ENCODE measurements at regions not wholly inside any gene's neighbourhood (a gene's known extent, or its start where the extent isn't known, plus 50 kb on each side); places are given as distances from the start of the nearest gene placed in this dataset.

DNA sequence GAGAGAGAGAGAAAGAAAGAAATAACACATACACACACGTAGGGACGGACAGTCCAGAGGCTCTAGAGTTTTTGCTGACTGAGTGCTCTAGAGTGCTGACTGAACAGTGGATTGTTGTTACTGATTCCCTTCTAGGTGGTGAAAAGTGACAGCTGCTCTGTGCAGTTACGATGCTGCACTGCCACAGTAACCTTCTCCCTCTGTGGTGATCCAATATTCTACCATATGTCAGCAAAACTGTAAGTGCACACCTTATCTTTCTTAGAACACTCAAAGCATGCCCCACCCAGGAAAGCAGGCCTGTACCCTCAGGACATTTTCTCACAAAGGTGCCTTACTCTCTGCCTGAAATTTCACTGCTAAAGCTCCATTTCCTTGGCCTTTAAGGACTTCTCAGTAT is 1023.5 kb downstream of the TYW1 start:
- Histone ChIP-seq H2BK12ac (ENCODE audit: low read depth, low read length) (no peak overlapping the region), H4K20me1 (replicated peaks in 1 of 2; ENCODE audit: control insufficient read depth in 1 of 2, insufficient read depth in 2 of 2, low read length in 2 of 2) (no peaks in the 10 kb centered on the region), H3K18ac (ENCODE audit: extremely low read depth, low read length) (no peak overlapping the region), H2BK15ac (ENCODE audit: low read length) (no peak overlapping the region), H4K91ac (replicated peaks; ENCODE audit: insufficient read length, low read length) (no peak overlapping the region), H3K27ac (ENCODE audit: low read depth, low read length) (no peak overlapping the region), H3K23ac (ENCODE audit: insufficient read length) (no peak overlapping the region), H3K4ac (replicated peaks; ENCODE audit: insufficient read length, low read depth, low read length) (no peak overlapping the region), H3K9ac (replicated peaks in 1 of 4; ENCODE audit: extremely low read depth in 1 of 4, low read depth in 3 of 4, low read length in 3 of 4) (no peak overlapping the region), H3K9me3 (ENCODE audit: insufficient read depth in 2 of 2, low read depth in 1 of 2, low read length in 1 of 2) (no peaks in the 10 kb centered on the region), H4K5ac (ENCODE audit: insufficient read length, low read depth, low read length) (no peak overlapping the region), H3K79me2 (ENCODE audit: control insufficient read depth in 1 of 2, insufficient read depth in 2 of 2, low read length in 2 of 2) (no peaks in the 10 kb centered on the region), H3K4me3 (ENCODE audit: extremely low read depth in 1 of 4, insufficient read depth in 2 of 4, low read depth in 3 of 4, low read length in 4 of 4) (no peak overlapping the region), H2BK120ac (replicated peaks; ENCODE audit: low read depth, low read length) (no peak overlapping the region), H2BK20ac (ENCODE audit: low read length) (no peak overlapping the region), H2AK5ac (ENCODE audit: low read depth, low read length) (no peak overlapping the region), H3K36me3 (ENCODE audit: control insufficient read depth in 2 of 4, insufficient read depth in 4 of 4, low read length in 3 of 4) (no peaks in the 10 kb centered on the region), H4K8ac (ENCODE audit: extremely low read depth, insufficient read depth, low read length) (no peak overlapping the region), H3K14ac (ENCODE audit: insufficient read length) (no peak overlapping the region), H3K4me2 (ENCODE audit: insufficient read depth in 1 of 2, low read depth in 2 of 2, low read length in 2 of 2) (no peak overlapping the region), H3K79me1 (ENCODE audit: low read depth, low read length) (no peaks in the 10 kb centered on the region), H2AFZ (ENCODE audit: low read length) (no peak overlapping the region), H3K27me3 (replicated peaks in 1 of 4; ENCODE audit: control insufficient read depth in 3 of 4, extremely low read depth in 1 of 4, insufficient read depth in 3 of 4, low read length in 3 of 4) (peaks cover 0 to 4% (median 2%) of the 10 kb centered on the region in 4 experiments; a peak in 4 of 7 replicates), H3K56ac (replicated peaks; ENCODE audit: insufficient read length, low read depth, low read length) (no peak overlapping the region), H2BK5ac (ENCODE audit: low read depth, low read length) (no peak overlapping the region), H3K23me2 (ENCODE audit: low read depth, low read length) (no peaks in the 10 kb centered on the region; the same call in 1 of the 2 replicates), H3K4me1 (replicated peaks in 1 of 4; ENCODE audit: control insufficient read depth in 3 of 4, insufficient read depth in 4 of 4, low read length in 3 of 4) (0 out of 7 replicates have a peak, but pooled peaks cover 0 to 3% (median 0%) of the 10 kb centered on the region in 4 experiments)
- CTCF ChIA-PET (ENCODE audit: partially characterized antibody), result interaction anchor here (0.7 to 1.0 kb wide), 2 partner anchors 69 to 284 kb away, joined by 3 read pairs; no protein-coding TSS in a partner anchor
- POLR2A ChIA-PET (ENCODE audit: partially characterized antibody), result no interaction called here
- WGBS, 2 experiments (ENCODE audit: extremely low coverage in 1 of 2, insufficient coverage in 1 of 2, insufficient read length in 1 of 2, insufficient replicate concordance in 2 of 2, low coverage in 1 of 2, low lambda C conversion rate in 2 of 2, missing lambda C conversion rate in 1 of 2), result 97% methylated on average over 3 of the region's 3 CpGs; no CpG with 5 or more reads in 1 of the 2 experiments
- no peak for DNase-seq (ENCODE audit: low read depth in 1 of 2, low spot score in 2 of 2)
- no peak for FAIRE-seq
- TF ChIP-seq, protein P1, sequence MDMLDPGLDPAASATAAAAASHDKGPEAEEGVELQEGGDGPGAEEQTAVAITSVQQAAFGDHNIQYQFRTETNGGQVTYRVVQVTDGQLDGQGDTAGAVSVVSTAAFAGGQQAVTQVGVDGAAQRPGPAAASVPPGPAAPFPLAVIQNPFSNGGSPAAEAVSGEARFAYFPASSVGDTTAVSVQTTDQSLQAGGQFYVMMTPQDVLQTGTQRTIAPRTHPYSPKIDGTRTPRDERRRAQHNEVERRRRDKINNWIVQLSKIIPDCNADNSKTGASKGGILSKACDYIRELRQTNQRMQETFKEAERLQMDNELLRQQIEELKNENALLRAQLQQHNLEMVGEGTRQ (IDR thresholded peaks at IDR 0.05; ENCODE audit: low read length), result no peak
- TF ChIP-seq EZH2 (IDR thresholded peaks at IDR 0.05; ENCODE audit: low read depth, low read length, severe bottlenecking) (no peak), KDM1A (IDR thresholded peaks at IDR 0.05; ENCODE audit: borderline replicate concordance, low read length) (no peak), BACH1 (IDR thresholded peaks at IDR 0.05; ENCODE audit: low read length) (no peak), CHD2 (IDR thresholded peaks at IDR 0.05; ENCODE audit: low read length) (no peak), SP1 (IDR thresholded peaks at IDR 0.05; ENCODE audit: low read depth, low read length) (no peak), SP4 (IDR thresholded peaks at IDR 0.05; ENCODE audit: low read length) (no peak), HDAC2 (IDR thresholded peaks at IDR 0.05; ENCODE audit: borderline replicate concordance in 1 of 2, low read depth in 2 of 2, low read length in 2 of 2) (no peak), RFX5 (IDR thresholded peaks at IDR 0.05; ENCODE audit: borderline replicate concordance, low read depth, low read length) (no peak), SRF (IDR thresholded peaks at IDR 0.05; ENCODE audit: low read depth, low read length) (no peak), RAD21 (IDR thresholded peaks at IDR 0.05 in 1 of 2, conservative IDR thresholded peaks at IDR 0.05 in 1 of 2; ENCODE audit: low read depth in 2 of 2, low read length in 2 of 2) (no peak), EGR1 (IDR thresholded peaks at IDR 0.05; ENCODE audit: borderline replicate concordance, low read depth, low read length) (no peak)
- TF ChIP-seq, protein P2, sequence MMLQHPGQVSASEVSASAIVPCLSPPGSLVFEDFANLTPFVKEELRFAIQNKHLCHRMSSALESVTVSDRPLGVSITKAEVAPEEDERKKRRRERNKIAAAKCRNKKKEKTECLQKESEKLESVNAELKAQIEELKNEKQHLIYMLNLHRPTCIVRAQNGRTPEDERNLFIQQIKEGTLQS (IDR thresholded peaks at IDR 0.05; ENCODE audit: insufficient read depth, low read depth, low read length), result no peak

Data from H1 (cell line).